Neural crest cell (in vitro differentiated cells): ENCODE measurements at regions not wholly inside any gene's neighbourhood (a gene's known extent, or its start where the extent isn't known, plus 50 kb on each side); places are given as distances from the start of the nearest gene placed in this dataset.

Experiments
- DNase-seq: peaks from one replicate; pipeline ENCODE4 v3.0.0; 2021; ENCODE audit warnings: low read depth, mixed read lengths, low spot score
- H3K27ac Mint-ChIP-seq: one replicate; pipeline ENCODE4 v1.8.0; 2021; ENCODE audit warnings: mild to moderate bottlenecking, mixed read lengths; ENCODE audit not compliant: unreplicated experiment
- H3K27me3 Mint-ChIP-seq: 2 replicates; pipeline ENCODE4 v1.8.0; 2021; ENCODE audit warnings: low read depth, mild to moderate bottlenecking, mixed read lengths
- H3K36me3 Mint-ChIP-seq: 2 replicates; pipeline ENCODE4 v1.8.0; 2021; ENCODE audit warnings: low read depth, mild to moderate bottlenecking, mixed read lengths
- H3K4me1 Mint-ChIP-seq: 2 replicates; pipeline ENCODE4 v1.8.0; 2021; ENCODE audit warnings: mixed read lengths
- H3K4me3 Mint-ChIP-seq: one replicate; pipeline ENCODE4 v1.8.0; 2021; ENCODE audit warnings: mild to moderate bottlenecking, mixed read lengths
- H3K9me3 Mint-ChIP-seq: 2 replicates; pipeline ENCODE4 v1.8.0; 2021; ENCODE audit warnings: mixed read lengths
- CTCF ChIP-seq: fragments of 200-600 bp; sonication (generic); conservative IDR thresholded peaks from 2 replicates; pipeline ENCODE4 v1.5.0; 2021; ENCODE audit warnings: antibody characterized with exemption, mild to moderate bottlenecking

- DNase-seq: no peak
- Mint-ChIP-seq H3K9me3 (peaks cover 3% of the 10 kb centered on the region), H3K36me3 (peaks cover 4% of the 10 kb centered on the region), H3K4me1 (no peaks in the 10 kb centered on the region), H3K27ac (no peak overlapping the region), H3K4me3 (no peak overlapping the region), H3K27me3 (no peaks in the 10 kb centered on the region)
- no peak for TF ChIP-seq CTCF
Measured at GRCh38 chr4:141416677-141417363, 196.1 kb downstream of the ZNF330 start.

GRCh38 chr4:141417387-141417786, 196.7 kb downstream of the ZNF330 start:
- Mint-ChIP-seq H3K27me3 (no peaks in the 10 kb centered on the region), H3K27ac (no peak overlapping the region), H3K4me3 (no peak overlapping the region), H3K9me3 (peaks cover 3% of the 10 kb centered on the region), H3K4me1 (no peaks in the 10 kb centered on the region), H3K36me3 (peaks cover 4% of the 10 kb centered on the region)
- no peak for DNase-seq
- TF ChIP-seq CTCF: no peak

- Mint-ChIP-seq H3K9me3 (peaks cover 5% of the 10 kb centered on the region), H3K36me3 (peaks cover 4% of the 10 kb centered on the region), H3K27me3 (no peaks in the 10 kb centered on the region), H3K4me1 (no peaks in the 10 kb centered on the region), H3K4me3 (no peak overlapping the region), H3K27ac (no peak overlapping the region)
- TF ChIP-seq CTCF: no peak
- no peak for DNase-seq
Measured at GRCh38 chr4:141425124-141425523, 204.4 kb downstream of the ZNF330 start.

GRCh38 chr4:141427726-141428296, 207.1 kb downstream of the ZNF330 start:
- Mint-ChIP-seq H3K4me3 (no peak overlapping the region), H3K36me3 (no peaks in the 10 kb centered on the region), H3K27me3 (no peaks in the 10 kb centered on the region), H3K4me1 (no peaks in the 10 kb centered on the region), H3K9me3 (no peaks in the 10 kb centered on the region), H3K27ac (no peak overlapping the region)
- DNase-seq: no peak
- TF ChIP-seq CTCF: no peak

- no peaks in the 10 kb centered on the region for H3K27me3 Mint-ChIP-seq
- no peak overlapping the region for H3K27ac Mint-ChIP-seq
Measured at GRCh38 chr4:141429933-141430332, 206.4 kb upstream of the IL15 start.

More at GRCh38 chr4:141429933-141430332, 206.4 kb upstream of the IL15 start:
- Mint-ChIP-seq H3K36me3 (no peaks in the 10 kb centered on the region), H3K4me3 (no peak overlapping the region), H3K4me1 (no peaks in the 10 kb centered on the region), H3K9me3 (peaks cover 2% of the 10 kb centered on the region)
- TF ChIP-seq CTCF: no peak
- DNase-seq: no peak
